Loucy (cell line): ENCODE measurements at regions not wholly inside any gene's neighbourhood (a gene's known extent, or its start where the extent isn't known, plus 50 kb on each side); places are given as distances from the start of the nearest gene placed in this dataset.

ENCODE experiments used
- CTCF ChIP-seq: fragments of 200-600 bp; sonication (generic); conservative IDR thresholded peaks from 2 replicates; pipeline ENCODE4 v1.5.1; 2014; ENCODE audit warnings: mild to moderate bottlenecking, antibody characterized with exemption, low read length
- EZH2phosphoT487 ChIP-seq: fragments of 200-600 bp; IDR thresholded peaks from 2 replicates; pipeline ENCODE4 v1.6.1; 2018; ENCODE audit warnings: antibody characterized with exemption, mild to moderate bottlenecking, moderate library complexity, borderline replicate concordance

GRCh38 chr9:87026204-87026603, 78.9 kb upstream of the GAS1 start:
- TF ChIP-seq CTCF: no peak
- TF ChIP-seq EZH2phosphoT487: no peak
